ENCODE measurements at regions not wholly inside any gene's neighbourhood (a gene's known extent, or its start where the extent isn't known, plus 50 kb on each side); places are given as distances from the start of the nearest gene placed in this dataset.

DNA sequence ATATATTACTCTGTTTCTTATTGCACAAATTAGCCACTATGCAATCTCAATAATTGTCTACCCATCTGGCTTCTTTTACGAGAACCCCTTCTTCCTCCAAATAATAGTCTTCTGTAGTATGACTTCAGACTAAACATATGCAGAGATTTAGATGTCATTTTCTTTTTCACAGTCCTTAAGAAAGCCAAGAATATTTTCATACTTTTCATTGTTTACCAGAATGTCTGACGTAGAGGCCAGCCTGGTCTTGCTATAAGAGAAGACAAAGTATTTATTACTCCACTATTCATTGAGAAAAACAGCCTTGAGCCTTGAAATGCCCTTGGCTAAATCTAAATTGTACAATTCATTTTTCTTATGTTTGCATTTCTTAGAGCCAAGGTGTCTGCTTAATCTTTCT is 714.9 kb upstream of the CXADR start:
- Mint-ChIP-seq H3K27me3 (no peaks in the 10 kb centered on the region), H3K9me3 (peaks cover 2% of the 10 kb centered on the region), H3K36me3 (ENCODE audit: low read depth) (no peaks in the 10 kb centered on the region), H3K27ac (no peak overlapping the region), H3K4me1 (ENCODE audit: low read depth) (no peaks in the 10 kb centered on the region), H3K4me3 (no peak overlapping the region)
- CTCF ChIA-PET = no interaction called here
- TF ChIP-seq, protein P1, sequence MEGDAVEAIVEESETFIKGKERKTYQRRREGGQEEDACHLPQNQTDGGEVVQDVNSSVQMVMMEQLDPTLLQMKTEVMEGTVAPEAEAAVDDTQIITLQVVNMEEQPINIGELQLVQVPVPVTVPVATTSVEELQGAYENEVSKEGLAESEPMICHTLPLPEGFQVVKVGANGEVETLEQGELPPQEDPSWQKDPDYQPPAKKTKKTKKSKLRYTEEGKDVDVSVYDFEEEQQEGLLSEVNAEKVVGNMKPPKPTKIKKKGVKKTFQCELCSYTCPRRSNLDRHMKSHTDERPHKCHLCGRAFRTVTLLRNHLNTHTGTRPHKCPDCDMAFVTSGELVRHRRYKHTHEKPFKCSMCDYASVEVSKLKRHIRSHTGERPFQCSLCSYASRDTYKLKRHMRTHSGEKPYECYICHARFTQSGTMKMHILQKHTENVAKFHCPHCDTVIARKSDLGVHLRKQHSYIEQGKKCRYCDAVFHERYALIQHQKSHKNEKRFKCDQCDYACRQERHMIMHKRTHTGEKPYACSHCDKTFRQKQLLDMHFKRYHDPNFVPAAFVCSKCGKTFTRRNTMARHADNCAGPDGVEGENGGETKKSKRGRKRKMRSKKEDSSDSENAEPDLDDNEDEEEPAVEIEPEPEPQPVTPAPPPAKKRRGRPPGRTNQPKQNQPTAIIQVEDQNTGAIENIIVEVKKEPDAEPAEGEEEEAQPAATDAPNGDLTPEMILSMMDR (IDR thresholded peaks at IDR 0.05) = no peak
- intact Hi-C loops (cut with micrococcal nuclease) = no loop called here
- DNase-seq (no peak), ATAC-seq (no peak)
- POLR2A ChIA-PET = no interaction called here

DNA sequence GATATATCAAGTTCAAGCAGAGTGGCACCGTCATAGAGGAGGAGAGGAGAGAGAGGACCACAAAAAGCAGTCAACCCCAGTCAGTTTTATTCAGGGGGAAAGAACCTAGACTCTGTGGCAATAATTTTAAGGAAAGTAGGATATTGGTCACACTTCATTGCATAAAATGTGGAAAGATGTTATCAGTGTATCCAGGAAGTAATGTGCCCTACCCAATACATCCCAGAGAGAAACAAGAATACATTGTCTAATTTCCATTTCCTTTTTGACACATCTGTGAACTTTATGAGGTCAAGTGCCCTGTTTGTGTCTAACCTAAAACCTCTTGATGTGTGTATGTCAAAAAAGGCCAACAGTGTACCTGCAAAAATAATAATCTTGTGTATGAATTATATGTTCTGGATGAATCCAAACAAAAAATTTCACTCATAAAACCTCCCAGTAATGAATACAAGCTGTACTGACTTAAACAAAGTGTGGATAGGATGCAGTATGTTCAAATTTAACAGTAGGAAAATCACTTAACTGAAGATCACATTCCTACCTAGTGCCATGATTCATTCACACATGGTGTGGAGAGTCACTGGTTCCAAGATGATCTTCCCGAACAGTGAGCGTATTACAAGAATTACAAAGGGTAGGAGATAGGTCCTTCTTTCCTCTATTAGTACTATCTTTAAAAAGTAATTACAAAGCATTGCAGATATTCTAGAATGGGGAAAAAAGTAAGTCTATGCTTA is 712.1 kb upstream of the CXADR start:
- Mint-ChIP-seq H3K27me3 (no peaks in the 10 kb centered on the region), H3K9me3 (peaks cover 7% of the 10 kb centered on the region), H3K27ac (no peak overlapping the region), H3K4me3 (no peak overlapping the region), H3K36me3 (ENCODE audit: low read depth) (no peaks in the 10 kb centered on the region), H3K4me1 (ENCODE audit: low read depth) (no peaks in the 10 kb centered on the region)
- ChIA-PET POLR2A (no interaction called here), CTCF (no interaction called here)
- TF ChIP-seq, protein P1 (IDR thresholded peaks at IDR 0.05) = no peak
- DNase-seq (no peak), ATAC-seq (no peak)
- intact Hi-C loops (cut with micrococcal nuclease) = no loop called here

DNA sequence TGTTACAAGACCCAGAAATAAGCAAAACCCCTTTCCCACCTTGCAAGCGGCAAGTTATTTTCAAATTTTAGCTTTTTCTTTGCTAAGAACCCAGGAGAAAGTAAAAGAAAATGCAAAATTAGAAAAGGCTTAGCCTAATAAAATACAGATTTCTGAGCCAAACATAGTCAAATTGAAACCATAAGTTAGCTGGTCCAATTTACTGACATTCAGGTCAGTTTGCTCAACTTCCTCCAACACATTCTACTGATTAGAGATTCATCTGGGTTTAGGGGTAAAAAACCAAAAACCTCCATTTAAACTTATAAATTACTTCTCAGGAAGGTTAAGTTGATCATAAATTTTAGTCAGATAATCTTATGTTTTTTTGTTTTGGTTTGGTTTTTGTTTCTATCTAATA is 701.8 kb upstream of the CXADR start:
- Mint-ChIP-seq H3K4me3 (no peak overlapping the region), H3K9me3 (peaks cover 9% of the 10 kb centered on the region), H3K4me1 (ENCODE audit: low read depth) (no peaks in the 10 kb centered on the region), H3K27ac (no peak overlapping the region), H3K27me3 (no peaks in the 10 kb centered on the region), H3K36me3 (ENCODE audit: low read depth) (no peaks in the 10 kb centered on the region)
- no peak for ATAC-seq
- TF ChIP-seq, protein P1 (IDR thresholded peaks at IDR 0.05) = no peak
- CTCF ChIA-PET = no interaction called here
- POLR2A ChIA-PET = no interaction called here
- intact Hi-C loops (cut with micrococcal nuclease) = no loop called here
- no peak for DNase-seq

DNA sequence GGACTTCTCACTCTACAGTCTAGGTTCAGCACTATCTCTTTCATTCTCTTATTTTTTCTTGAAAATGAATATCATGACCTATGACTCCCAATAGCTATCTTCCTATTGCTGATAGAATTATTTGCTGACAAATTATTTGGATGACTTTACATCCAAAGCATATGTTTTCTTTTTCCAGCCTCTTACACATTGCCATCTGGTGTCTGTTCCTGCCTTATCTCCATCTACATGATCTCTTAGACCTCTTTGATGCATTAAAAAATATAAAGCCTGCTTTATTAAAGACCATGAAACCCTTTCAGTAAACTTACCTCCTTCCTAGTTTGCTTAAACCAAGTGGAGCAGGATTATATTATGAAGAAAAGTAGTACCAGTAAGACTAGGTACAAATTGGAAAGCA is 700.9 kb upstream of the CXADR start:
- DNase-seq (no peak), ATAC-seq (no peak)
- Mint-ChIP-seq H3K9me3 (peaks cover 8% of the 10 kb centered on the region), H3K4me3 (no peak overlapping the region), H3K27ac (no peak overlapping the region), H3K36me3 (ENCODE audit: low read depth) (no peaks in the 10 kb centered on the region), H3K27me3 (no peaks in the 10 kb centered on the region), H3K4me1 (ENCODE audit: low read depth) (no peaks in the 10 kb centered on the region)
- TF ChIP-seq, protein P1 (IDR thresholded peaks at IDR 0.05) = no peak
- POLR2A ChIA-PET = no interaction called here
- CTCF ChIA-PET = no interaction called here
- intact Hi-C loops (cut with micrococcal nuclease) = no loop called here

DNA sequence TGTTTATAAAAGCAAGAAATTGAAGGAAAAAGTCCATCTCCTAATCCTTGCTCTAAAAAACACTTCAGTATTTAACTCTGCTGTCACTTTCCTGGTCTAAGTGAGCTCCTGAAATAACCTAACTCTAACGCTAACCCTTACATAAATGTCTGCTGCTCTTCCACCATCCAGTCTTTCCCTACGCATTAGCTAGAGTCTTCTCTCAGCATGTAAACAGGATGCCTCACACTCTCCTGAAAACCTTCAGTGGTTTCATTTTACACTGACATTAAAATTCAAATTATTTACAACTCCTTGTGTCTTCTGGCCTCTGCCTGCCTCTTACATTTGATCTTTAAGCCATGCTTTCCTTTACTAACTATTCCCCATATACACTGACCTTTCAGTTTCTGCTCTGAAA is 697.6 kb upstream of the CXADR start:
- ChIA-PET CTCF (no interaction called here), POLR2A (no interaction called here)
- DNase-seq = no peak
- H3K27me3 Mint-ChIP-seq = no peaks in the 10 kb centered on the region
- no peaks in the 10 kb centered on the region for H3K4me1 Mint-ChIP-seq (ENCODE audit: low read depth)
- no peak for ATAC-seq
- H3K9me3 Mint-ChIP-seq = peaks cover 8% of the 10 kb centered on the region
- H3K4me3 Mint-ChIP-seq = no peak overlapping the region
- intact Hi-C loops (cut with micrococcal nuclease) = no loop called here
- TF ChIP-seq, protein P1 (IDR thresholded peaks at IDR 0.05) = no peak
- H3K36me3 Mint-ChIP-seq (ENCODE audit: low read depth) = no peaks in the 10 kb centered on the region
- no peak overlapping the region for H3K27ac Mint-ChIP-seq
